HEK293T (cell line): ENCODE measurements at regions not wholly inside any gene's neighbourhood (a gene's known extent, or its start where the extent isn't known, plus 50 kb on each side); places are given as distances from the start of the nearest gene placed in this dataset.

Source experiments
- CTBP1 ChIP-seq: fragments of 450-650 bp; IDR thresholded peaks from 2 replicates; pipeline ENCODE4 v1.6.1; 2016; ENCODE audit warnings: borderline replicate concordance
- ELF4 ChIP-seq: fragments of 450-650 bp; IDR thresholded peaks from 2 replicates; pipeline ENCODE4 v1.6.1; 2017; ENCODE audit warnings: antibody characterized with exemption
- FOXM1 ChIP-seq: fragments of 450-650 bp; IDR thresholded peaks from 2 replicates; pipeline ENCODE4 v1.6.1; 2017; ENCODE audit warnings: mild to moderate bottlenecking, borderline replicate concordance
- LEF1 ChIP-seq: fragments of 450-650 bp; IDR thresholded peaks from 2 replicates; pipeline ENCODE4 v1.6.1; 2017; ENCODE audit warnings: mild to moderate bottlenecking, borderline replicate concordance
- SP1 ChIP-seq: fragments of 450-650 bp; IDR thresholded peaks from 2 replicates; pipeline ENCODE4 v1.6.1; 2017
- TARDBP ChIP-seq: fragments of 450-650 bp; IDR thresholded peaks from 2 replicates; pipeline ENCODE4 v1.6.1; 2016
- ZNF384 ChIP-seq: fragments of 450-650 bp; IDR thresholded peaks from 2 replicates; pipeline ENCODE4 v1.6.1; 2016
- TF ChIP-seq, protein P1 (sequence below): fragments of 450-650 bp; IDR thresholded peaks from 2 replicates; pipeline ENCODE4 v1.6.1; 2016

- TF ChIP-seq TARDBP = no peak
- no peak for TF ChIP-seq SP1
- no peak for TF ChIP-seq ZNF384
- TF ChIP-seq, protein P1, sequence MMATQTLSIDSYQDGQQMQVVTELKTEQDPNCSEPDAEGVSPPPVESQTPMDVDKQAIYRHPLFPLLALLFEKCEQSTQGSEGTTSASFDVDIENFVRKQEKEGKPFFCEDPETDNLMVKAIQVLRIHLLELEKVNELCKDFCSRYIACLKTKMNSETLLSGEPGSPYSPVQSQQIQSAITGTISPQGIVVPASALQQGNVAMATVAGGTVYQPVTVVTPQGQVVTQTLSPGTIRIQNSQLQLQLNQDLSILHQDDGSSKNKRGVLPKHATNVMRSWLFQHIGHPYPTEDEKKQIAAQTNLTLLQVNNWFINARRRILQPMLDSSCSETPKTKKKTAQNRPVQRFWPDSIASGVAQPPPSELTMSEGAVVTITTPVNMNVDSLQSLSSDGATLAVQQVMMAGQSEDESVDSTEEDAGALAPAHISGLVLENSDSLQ = no peak
- no peak for TF ChIP-seq FOXM1
- TF ChIP-seq LEF1 = no peak
- no peak for TF ChIP-seq CTBP1
- no peak for TF ChIP-seq ELF4
Observed at GRCh38 chr12:90004319-90005074, 295.9 kb upstream of the ATP2B1 start.
